ENCODE measurements at regions not wholly inside any gene's neighbourhood (a gene's known extent, or its start where the extent isn't known, plus 50 kb on each side); places are given as distances from the start of the nearest gene placed in this dataset.

GRCh38 chr12:126856958-126857357, 1410.0 kb upstream of the TMEM132C start:
- TF ChIP-seq POLR2A (IDR thresholded peaks at IDR 0.05), result no peak
- TF ChIP-seq, protein P1, sequence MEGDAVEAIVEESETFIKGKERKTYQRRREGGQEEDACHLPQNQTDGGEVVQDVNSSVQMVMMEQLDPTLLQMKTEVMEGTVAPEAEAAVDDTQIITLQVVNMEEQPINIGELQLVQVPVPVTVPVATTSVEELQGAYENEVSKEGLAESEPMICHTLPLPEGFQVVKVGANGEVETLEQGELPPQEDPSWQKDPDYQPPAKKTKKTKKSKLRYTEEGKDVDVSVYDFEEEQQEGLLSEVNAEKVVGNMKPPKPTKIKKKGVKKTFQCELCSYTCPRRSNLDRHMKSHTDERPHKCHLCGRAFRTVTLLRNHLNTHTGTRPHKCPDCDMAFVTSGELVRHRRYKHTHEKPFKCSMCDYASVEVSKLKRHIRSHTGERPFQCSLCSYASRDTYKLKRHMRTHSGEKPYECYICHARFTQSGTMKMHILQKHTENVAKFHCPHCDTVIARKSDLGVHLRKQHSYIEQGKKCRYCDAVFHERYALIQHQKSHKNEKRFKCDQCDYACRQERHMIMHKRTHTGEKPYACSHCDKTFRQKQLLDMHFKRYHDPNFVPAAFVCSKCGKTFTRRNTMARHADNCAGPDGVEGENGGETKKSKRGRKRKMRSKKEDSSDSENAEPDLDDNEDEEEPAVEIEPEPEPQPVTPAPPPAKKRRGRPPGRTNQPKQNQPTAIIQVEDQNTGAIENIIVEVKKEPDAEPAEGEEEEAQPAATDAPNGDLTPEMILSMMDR (IDR thresholded peaks at IDR 0.05 in 4 of 5, conservative IDR thresholded peaks at IDR 0.05 in 1 of 5), result no peak

Data from gastrocnemius medialis (tissue), 4 donors.